GM19099 (cell line): ENCODE measurements at regions not wholly inside any gene's neighbourhood (a gene's known extent, or its start where the extent isn't known, plus 50 kb on each side); places are given as distances from the start of the nearest gene placed in this dataset.

Experiments
- POLR2A ChIP-seq: IDR thresholded peaks from 3 replicates; pipeline ENCODE4 v1.6.1; 2011; ENCODE audit warnings: low read depth; ENCODE audit not compliant: insufficient read length; ENCODE audit errors: extremely low read depth

- no peak for TF ChIP-seq POLR2A
Measured at GRCh38 chr9:110105107-110105506, 102.9 kb downstream of the C9orf152 start.

GRCh38 chr9:110106661-110107060, 101.3 kb downstream of the C9orf152 start:
- TF ChIP-seq POLR2A, result no peak

GRCh38 chr9:110109333-110110092, 98.4 kb downstream of the C9orf152 start:
- no peak for TF ChIP-seq POLR2A

GRCh38 chr9:110110154-110110553, 97.8 kb downstream of the C9orf152 start:
- no peak for TF ChIP-seq POLR2A

GRCh38 chr9:110111868-110112267, 96.1 kb downstream of the C9orf152 start:
- no peak for TF ChIP-seq POLR2A

GRCh38 chr9:110112792-110113191, 95.2 kb downstream of the C9orf152 start:
- no peak for TF ChIP-seq POLR2A

GRCh38 chr9:110114086-110114858, 93.7 kb downstream of the C9orf152 start:
- TF ChIP-seq POLR2A, result no peak

GRCh38 chr9:110114859-110115201, 93.1 kb downstream of the C9orf152 start:
- no peak for TF ChIP-seq POLR2A

- no peak for TF ChIP-seq POLR2A
Measured at GRCh38 chr9:110115341-110115820, 92.6 kb downstream of the C9orf152 start.

- no peak for TF ChIP-seq POLR2A
Measured at GRCh38 chr9:110115826-110116542, 92.0 kb downstream of the C9orf152 start.

GRCh38 chr9:110116543-110116885, 91.4 kb downstream of the C9orf152 start:
- TF ChIP-seq POLR2A, result no peak

GRCh38 chr9:110121170-110121569, 86.8 kb downstream of the C9orf152 start:
- TF ChIP-seq POLR2A, result no peak

- TF ChIP-seq POLR2A, result no peak
Measured at GRCh38 chr9:110123341-110124095, 84.4 kb downstream of the C9orf152 start.

- no peak for TF ChIP-seq POLR2A
Measured at GRCh38 chr9:110124439-110124838, 83.5 kb downstream of the C9orf152 start.
